A549 (cell line): ENCODE measurements at regions not wholly inside any gene's neighbourhood (a gene's known extent, or its start where the extent isn't known, plus 50 kb on each side); places are given as distances from the start of the nearest gene placed in this dataset.

ENCODE experiments used
- ATAC-seq, 2 experiments: fragments of 200-7000 bp in 1 of 2; fragments of >200 bp in 1 of 2; cut with Nextera tagmentation in 1 of 2; cut with Tn5 transposase in 1 of 2; 3 replicates each; pipeline versions ENCODE4 v1.8.0 to v1.9.1; 2018 to 2020; ENCODE audit warnings: mild to moderate bottlenecking in 1 of 2, moderate library complexity in 1 of 2
- CTCF ChIA-PET: fragments of 300-600 bp; sonication (Branson Sonifier 250); formaldehyde crosslinking; extraction: SDS; loops from one replicate; lab custom pipeline; 2021; ENCODE audit warnings: antibody characterized with exemption, inconsistent platforms; lab: Yijun Ruan, JAX
- POLR2A ChIA-PET: fragments of 350-600 bp; formaldehyde crosslinking; extraction: SDS; loops from one replicate; lab custom pipeline; 2021; ENCODE audit warnings: antibody characterized with exemption, inconsistent platforms; lab: Yijun Ruan, JAX
- DNase-seq, 2 experiments: peaks; one replicate each; pipeline versions ENCODE4 v3.0.0 to v3.0.0-alpha.2; 2011 to 2016; ENCODE audit warnings: low read depth in 1 of 2, low spot score in 1 of 2
- FAIRE-seq: peaks from 2 replicates; lab custom pipeline; 2011; peaks lifted over from hg19 to GRCh38; lab: Jason Lieb, UNC
- H3K27ac ChIP-seq, 2 experiments: fragments of >200 bp; sonication (Bioruptor Twin); formaldehyde crosslinking; 3 replicates each; pipeline ENCODE4 v1.5.1; 2016 to 2017
- H3K4me1 ChIP-seq: fragments of >200 bp; sonication (Bioruptor Twin); formaldehyde crosslinking; 3 replicates; pipeline ENCODE4 v1.6.1; 2016
- H3K4me2 ChIP-seq: fragments of >200 bp; sonication (Bioruptor Twin); formaldehyde crosslinking; 3 replicates; pipeline ENCODE4 v1.6.1; 2016
- H3K4me3 ChIP-seq: fragments of >200 bp; sonication (Bioruptor Twin); formaldehyde crosslinking; 3 replicates; pipeline ENCODE4 v1.5.1; 2016
- H3K9me3 ChIP-seq: fragments of >200 bp; sonication (Bioruptor Twin); formaldehyde crosslinking; 3 replicates; pipeline ENCODE4 v1.6.1; 2016
- BHLHE40 ChIP-seq: IDR thresholded peaks from 2 replicates; pipeline ENCODE4 v1.6.1; 2012; ENCODE audit warnings: low read depth, low read length, inconsistent platforms
- CBX2 ChIP-seq: fragments of 200-600 bp; sonication (generic); IDR thresholded peaks from 2 replicates; pipeline ENCODE4 v1.6.1; 2016; ENCODE audit warnings: low read depth, mild to moderate bottlenecking, borderline replicate concordance
- CBX8 ChIP-seq: fragments of 200-600 bp; sonication (generic); IDR thresholded peaks from 2 replicates; pipeline ENCODE4 v1.6.1; 2016
- CHD2 ChIP-seq: fragments of 150-350 bp; IDR thresholded peaks from 2 replicates; pipeline ENCODE4 v1.6.1; 2014; ENCODE audit warnings: low read length; ENCODE audit not compliant: partially characterized antibody
- CTCF ChIP-seq: fragments of >200 bp; sonication (Bioruptor Twin); formaldehyde crosslinking; IDR thresholded peaks from 3 replicates; pipeline ENCODE4 v1.5.1; 2016
- EHF ChIP-seq: fragments of 250-450 bp; sonication (Bioruptor Pico); IDR thresholded peaks from 2 replicates; pipeline ENCODE4 v1.5.0; 2020; ENCODE audit warnings: mild to moderate bottlenecking
- EP300 ChIP-seq, 2 experiments: fragments of >200 bp; sonication (Bioruptor Twin); formaldehyde crosslinking; IDR thresholded peaks; 2 replicates in 1 of 2; 3 replicates in 1 of 2; pipeline ENCODE4 v1.6.1; 2016 to 2017
- FOSB ChIP-seq: fragments of 250-450 bp; sonication (Bioruptor Pico); IDR thresholded peaks from 2 replicates; pipeline ENCODE4 v1.5.0; 2020; ENCODE audit warnings: mild to moderate bottlenecking, moderate library complexity
- FOSL2 ChIP-seq, 2 experiments: fragments of 450-650 bp in 1 of 2; fragments of >200 bp in 1 of 2; sonication (Bioruptor Twin) in 1 of 2; formaldehyde crosslinking; IDR thresholded peaks; 2 replicates each; pipeline versions ENCODE4 v1.5.0 to v1.6.1; 2016 to 2020; ENCODE audit warnings: mild to moderate bottlenecking in 1 of 2, moderate library complexity in 1 of 2
- FOXS1 ChIP-seq: fragments of 250-450 bp; sonication (Bioruptor Pico); IDR thresholded peaks from 2 replicates; pipeline ENCODE4 v1.5.0; 2020; ENCODE audit warnings: mild to moderate bottlenecking, moderate library complexity
- GATA3 ChIP-seq: IDR thresholded peaks from 2 replicates; pipeline ENCODE4 v1.6.1; 2012; ENCODE audit warnings: borderline replicate concordance
- HDAC2 ChIP-seq: fragments of 200-600 bp; sonication (generic); IDR thresholded peaks from 2 replicates; pipeline ENCODE4 v1.6.1; 2016
- HMGXB4 ChIP-seq: fragments of 250-450 bp; sonication (Bioruptor Pico); IDR thresholded peaks from 2 replicates; pipeline ENCODE4 v1.5.0; 2021; ENCODE audit warnings: mild to moderate bottlenecking, moderate library complexity, borderline replicate concordance
- HOXB5 ChIP-seq: fragments of 250-450 bp; sonication (Bioruptor Pico); IDR thresholded peaks from 2 replicates; pipeline ENCODE4 v1.5.0; 2020; ENCODE audit warnings: mild to moderate bottlenecking, moderate library complexity
- JUN ChIP-seq, 2 experiments: fragments of >200 bp; sonication (Bioruptor Twin); formaldehyde crosslinking; IDR thresholded peaks; 2 replicates in 1 of 2; 3 replicates in 1 of 2; pipeline ENCODE4 v1.6.1; 2016 to 2017
- MAX ChIP-seq: IDR thresholded peaks from 2 replicates; pipeline ENCODE4 v1.6.1; 2012
- NFE2L2 ChIP-seq: fragments of 150-350 bp; conservative IDR thresholded peaks from 2 replicates; pipeline ENCODE4 v1.6.1; 2014; ENCODE audit warnings: low read length
- PBX3 ChIP-seq: IDR thresholded peaks from 2 replicates; pipeline ENCODE4 v1.6.1; 2012
- POLR2A ChIP-seq: IDR thresholded peaks from 2 replicates; pipeline ENCODE4 v1.6.1; 2012; ENCODE audit warnings: mild to moderate bottlenecking, low read length
- RARB ChIP-seq: fragments of 250-450 bp; sonication (Bioruptor Pico); IDR thresholded peaks from 2 replicates; pipeline ENCODE4 v1.8.0; 2021; ENCODE audit warnings: mild to moderate bottlenecking, moderate library complexity
- REST ChIP-seq: fragments of 200-600 bp; sonication (generic); IDR thresholded peaks from 2 replicates; pipeline ENCODE4 v1.6.1; 2016; ENCODE audit warnings: antibody characterized with exemption, mild to moderate bottlenecking, moderate library complexity
- RFX5 ChIP-seq: fragments of 450-650 bp; IDR thresholded peaks from 2 replicates; pipeline ENCODE4 v1.7.1; 2014; ENCODE audit warnings: antibody characterized with exemption, mild to moderate bottlenecking, moderate library complexity
- RNF2 ChIP-seq: fragments of 200-600 bp; sonication (generic); IDR thresholded peaks from 2 replicates; pipeline ENCODE4 v1.6.1; 2016; ENCODE audit warnings: low read depth, mild to moderate bottlenecking, antibody characterized with exemption, moderate library complexity, borderline replicate concordance
- USF2 ChIP-seq: fragments of 450-650 bp; IDR thresholded peaks from 2 replicates; pipeline ENCODE4 v1.6.1; 2014; ENCODE audit warnings: antibody characterized with exemption
- ZFP36 ChIP-seq: fragments of 450-650 bp; IDR thresholded peaks from 2 replicates; pipeline ENCODE4 v1.6.1; 2014; ENCODE audit warnings: borderline replicate concordance; ENCODE audit not compliant: partially characterized antibody
- WGBS: methylation state at CpG from one replicate; pipeline ENCODE4 v1.1.6; 2017; ENCODE audit errors: missing lambda C conversion rate; 5-methylcytosine and 5-hydroxymethylcytosine counted together

- ChIA-PET POLR2A (no interaction called here), CTCF (no interaction called here)
- H3K27ac ChIP-seq: peak overlapping the region in 1 of 2 experiments; percentile 29; a peak in 1 of 6 replicates
- DNase-seq: peak in 1 of 2 experiments; percentile 9
- no peaks in the 10 kb centered on the region for H3K9me3 ChIP-seq
- WGBS: 95% methylated on average over 3 of the region's 3 CpGs
- H3K4me1 ChIP-seq: 0 out of 3 replicates have a peak, but pooled peaks cover 5% of the 10 kb centered on the region
- no peak for FAIRE-seq
- TF ChIP-seq CBX8 (no peak), EP300 (IDR thresholded peaks at IDR 0.05) (no peak), HOXB5 (CRISPR knock-in tag) (no peak), CBX2 (no peak), REST (no peak), FOSL2 (IDR thresholded peaks at IDR 0.05) (no peak), FOSL2 (CRISPR knock-in tag; IDR thresholded peaks at IDR 0.05) (no peak), HDAC2 (no peak), JUN (IDR thresholded peaks at IDR 0.05) (no peak), EHF (CRISPR knock-in tag) (no peak), NFE2L2 (no peak), MAX (no peak), RFX5 (no peak), BHLHE40 (no peak), RARB (no peak), PBX3 (no peak), ZFP36 (no peak), CHD2 (no peak)
- ATAC-seq: no peak
- H3K4me2 ChIP-seq: peak overlapping the region; percentile 42; the same call in 2 of the 3 replicates
- no peak overlapping the region for H3K4me3 ChIP-seq
Observed at GRCh38 chr6:6915219-6915618, 192.5 kb upstream of the RREB1 start.

GRCh38 chr6:6915813-6916547, 191.8 kb upstream of the RREB1 start:
- CTCF ChIA-PET: no interaction called here
- Histone ChIP-seq H3K4me2 (peak overlapping the region; percentile 42; the same call in 2 of the 3 replicates), H3K27ac (peak overlapping the region; percentile 12 to 27; a peak in 1 of 6 replicates), H3K4me1 (0 out of 3 replicates have a peak, but pooled peaks cover 5% of the 10 kb centered on the region), H3K4me3 (no peak overlapping the region), H3K9me3 (no peaks in the 10 kb centered on the region)
- TF ChIP-seq RNF2: no peak
- no peak for TF ChIP-seq HMGXB4 (CRISPR knock-in tag)
- no peak for TF ChIP-seq RFX5
- no peak for TF ChIP-seq GATA3
- TF ChIP-seq FOSB (CRISPR knock-in tag): no peak
- no peak for TF ChIP-seq POLR2A
- TF ChIP-seq USF2: no peak
- no peak for TF ChIP-seq CTCF
- no peak for TF ChIP-seq FOXS1 (CRISPR knock-in tag)
- POLR2A ChIA-PET: no interaction called here
- no peak for ATAC-seq
- DNase-seq: no peak
- FAIRE-seq: no peak
- 47% methylated on average over 9 of the region's 9 CpGs for WGBS
